HG02588 (cell line): ENCODE measurements at regions not wholly inside any gene's neighbourhood (a gene's known extent, or its start where the extent isn't known, plus 50 kb on each side); places are given as distances from the start of the nearest gene placed in this dataset.
"Not testable (repeated sequence)": the region's sequence is repeated elsewhere in the genome, so short reads cannot be mapped to it uniquely, and the experiment has no call there.

ENCODE experiments used
- ATAC-seq: cut with Tn5 transposase; IDR thresholded peaks from one replicate; pipeline ENCODE4 v1.9.1; 2021; ENCODE audit warnings: mild to moderate bottlenecking, moderate library complexity; ENCODE audit not compliant: unreplicated experiment

DNA sequence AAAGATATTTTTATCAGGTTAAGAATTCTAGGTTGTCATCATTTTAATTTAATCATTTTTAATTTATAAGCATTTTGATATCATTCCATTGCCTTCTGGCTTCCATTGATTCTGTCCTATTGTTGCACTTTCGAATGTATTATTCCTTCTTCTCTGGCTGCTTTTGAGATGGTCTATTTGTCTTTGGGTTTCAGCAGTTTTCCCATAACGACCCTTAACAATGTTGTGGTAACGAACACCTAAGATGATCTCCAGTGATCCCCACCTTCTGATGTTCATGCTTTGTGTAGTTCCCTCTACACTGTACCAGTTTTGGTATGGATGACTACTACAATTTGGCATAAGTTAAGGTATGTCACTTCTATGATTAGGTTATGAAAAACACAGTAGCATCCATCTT, 59.9 kb downstream of the MINAR1 start:
- ATAC-seq: no peak

DNA sequence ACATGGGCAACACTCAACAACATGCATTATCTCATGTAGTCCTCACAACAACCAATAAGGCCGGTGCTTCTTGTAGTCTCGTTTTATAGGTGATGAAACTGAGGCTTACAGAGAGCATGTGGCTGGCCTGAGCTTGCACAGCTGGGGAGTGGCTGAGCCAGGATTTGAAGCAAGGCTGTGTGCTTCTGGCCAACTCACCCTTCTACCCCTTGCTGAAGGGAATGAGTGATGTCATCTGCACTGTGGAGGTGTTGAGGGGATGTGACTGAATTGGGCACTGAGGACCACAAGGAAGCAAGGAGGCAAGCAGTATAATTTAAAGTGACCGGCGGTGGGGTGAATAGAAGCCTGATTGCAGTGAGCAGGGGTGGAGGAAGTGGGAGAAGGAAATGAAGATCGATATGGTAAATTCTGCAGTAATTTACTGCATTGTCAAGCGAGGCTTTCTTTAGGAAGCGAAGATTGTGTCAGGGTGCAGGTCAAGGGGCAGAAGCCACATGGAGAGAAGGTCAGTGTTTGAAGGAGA, 62.3 kb downstream of the MINAR1 start:
- ATAC-seq: no peak

DNA sequence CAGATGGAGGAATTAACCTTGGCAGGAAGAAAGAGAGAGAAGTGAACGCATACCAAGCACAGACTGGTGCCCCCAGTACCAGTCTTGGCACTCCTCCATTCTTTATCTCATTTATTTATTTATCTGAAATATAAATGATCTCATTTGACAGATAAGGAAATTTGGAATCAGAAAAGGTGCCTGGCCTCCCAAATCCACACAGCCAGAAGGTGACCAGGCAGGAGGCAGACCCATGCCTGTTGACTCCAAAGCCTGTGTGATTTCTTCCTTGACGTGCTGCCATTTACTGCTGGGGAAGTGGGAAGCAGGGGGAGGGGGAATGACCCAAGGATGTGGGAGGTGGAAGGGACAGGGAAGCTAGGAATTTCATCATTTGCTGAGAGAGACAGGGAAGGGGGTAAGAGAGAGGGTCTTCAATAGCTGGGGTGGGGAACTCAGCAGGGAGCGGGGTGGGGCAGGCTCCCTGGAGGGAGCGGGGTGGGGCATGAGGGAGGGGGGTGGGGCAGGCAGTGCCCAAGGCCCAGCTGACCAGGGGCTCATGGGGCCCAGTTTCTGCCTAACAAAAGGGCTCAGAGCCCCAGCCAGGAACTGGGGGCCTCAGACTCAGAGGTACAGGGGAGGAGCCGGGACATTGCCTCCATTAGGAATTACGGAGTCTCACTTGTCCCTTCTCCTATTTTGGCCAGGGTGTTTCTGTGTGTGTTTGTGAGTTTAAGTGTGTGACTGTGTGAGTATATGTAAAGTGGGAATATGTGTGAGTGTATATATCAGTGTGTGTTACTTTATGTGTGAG, 63.0 kb downstream of the MINAR1 start:
- ATAC-seq: no peak

DNA sequence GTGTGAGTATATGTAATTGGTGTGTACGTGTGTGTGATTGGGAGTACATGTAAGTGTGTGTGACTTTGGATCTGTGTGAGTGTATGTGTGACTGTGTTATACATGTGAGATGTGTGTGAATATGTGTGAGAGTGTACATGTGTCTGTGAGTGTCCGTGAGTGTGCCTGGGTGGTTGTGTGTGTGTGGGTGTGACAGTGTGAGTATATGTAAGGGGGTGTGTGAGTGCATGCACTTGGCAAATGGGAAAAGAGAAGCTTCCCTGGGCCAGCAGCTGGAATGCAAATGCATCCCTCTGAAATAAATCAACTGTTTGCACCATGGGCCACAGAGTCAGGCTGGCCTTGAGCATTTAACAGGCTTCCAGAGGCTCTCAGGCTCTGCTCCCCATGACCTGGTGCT, 63.6 kb downstream of the MINAR1 start:
- no peak for ATAC-seq

DNA sequence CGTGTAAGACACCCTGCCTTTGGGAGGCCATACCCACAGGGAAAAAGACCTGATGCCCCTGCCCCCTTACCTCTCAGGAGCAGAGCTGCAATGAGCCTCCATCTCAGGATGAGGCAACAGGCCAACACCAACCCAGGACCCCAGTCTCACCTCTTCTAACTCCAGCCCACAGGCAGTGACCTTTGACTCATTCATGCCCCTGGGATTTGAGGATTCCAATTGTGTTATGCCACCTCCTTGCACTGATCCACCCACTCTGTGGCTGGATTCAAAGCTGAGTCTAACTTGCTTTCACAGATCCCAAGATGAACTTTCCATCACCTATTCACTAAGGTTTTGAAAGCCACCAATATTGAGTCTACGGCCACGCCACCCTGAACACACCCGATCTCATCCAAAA, 64.7 kb downstream of the MINAR1 start:
- no peak for ATAC-seq

DNA sequence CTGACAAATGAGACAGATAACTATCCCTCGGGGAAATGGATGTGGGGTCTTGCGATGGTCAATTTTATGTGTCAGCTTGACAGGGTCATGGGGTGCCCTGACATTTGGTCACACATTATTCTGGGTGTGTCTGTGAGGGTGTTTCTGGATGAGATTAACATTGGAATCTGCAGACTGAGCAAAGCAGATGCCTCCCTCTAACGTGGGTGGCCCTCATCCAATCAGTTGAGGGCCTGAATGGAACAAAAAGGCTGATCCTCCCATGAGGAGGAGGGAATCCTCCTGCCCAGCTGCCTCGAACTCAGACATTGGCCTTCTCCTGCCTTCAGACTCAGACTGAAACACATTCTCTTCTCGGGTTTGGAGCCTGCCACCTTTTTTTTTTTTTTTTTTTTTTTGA, 69.0 kb downstream of the MINAR1 start:
- ATAC-seq: no peak

DNA sequence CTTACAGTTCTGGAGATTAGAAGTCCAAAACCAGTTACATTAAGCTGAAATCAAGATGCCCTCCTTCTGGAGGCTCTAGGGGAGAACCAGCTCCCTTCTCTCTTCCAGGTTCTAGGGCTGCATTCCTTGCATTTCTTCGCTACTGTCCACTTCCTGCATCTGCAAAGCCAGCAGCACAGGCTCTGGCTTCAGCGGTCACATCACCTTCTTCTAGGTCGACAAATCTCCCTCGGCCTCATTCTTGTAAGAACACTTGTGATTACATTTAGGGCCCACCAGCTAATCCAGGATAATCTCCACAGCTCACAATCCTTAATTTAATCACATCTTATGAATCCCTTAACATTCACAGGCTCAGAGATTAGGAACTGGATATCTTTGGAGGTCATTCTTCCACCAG, 73.8 kb downstream of the MINAR1 start:
- no peak for ATAC-seq

DNA sequence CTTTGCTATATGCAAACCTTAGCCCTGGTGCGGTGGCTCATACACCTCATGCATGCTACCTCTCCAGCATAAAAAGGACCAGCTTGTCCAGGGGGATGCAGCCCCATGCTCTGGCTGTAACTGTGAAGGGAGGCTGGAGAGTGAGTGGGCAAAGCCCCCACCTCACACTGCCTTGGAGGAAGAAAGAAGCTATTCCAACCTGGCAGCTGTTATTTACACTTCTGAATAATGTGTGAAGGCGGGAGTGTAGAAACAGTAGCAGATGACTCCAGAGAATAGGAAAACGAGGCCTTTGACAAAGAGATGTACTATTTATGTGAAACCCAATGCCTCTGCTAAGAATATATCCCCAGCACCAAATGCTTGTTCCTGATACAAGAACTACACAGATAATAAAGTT, 80.7 kb downstream of the MINAR1 start:
- not testable (repeated sequence) for ATAC-seq

DNA sequence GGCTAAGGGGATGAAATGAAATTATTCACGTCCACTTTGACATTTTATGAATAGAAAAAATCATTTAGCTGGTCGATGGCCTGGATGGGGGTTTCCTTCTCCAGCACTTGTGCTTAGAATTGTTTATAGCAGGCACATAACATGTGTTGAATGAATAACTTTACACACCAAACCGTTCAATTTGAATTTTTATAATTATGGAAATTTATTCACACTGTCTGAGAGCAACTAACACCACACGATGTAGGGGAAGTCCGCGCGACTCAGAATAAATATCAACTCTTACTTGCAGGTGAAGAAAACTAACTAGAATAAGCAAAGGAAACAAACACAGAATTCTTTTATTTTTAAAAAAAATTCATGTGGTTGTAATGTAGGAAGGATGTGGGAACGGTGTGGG, 81.3 kb downstream of the MINAR1 start:
- no peak for ATAC-seq

DNA sequence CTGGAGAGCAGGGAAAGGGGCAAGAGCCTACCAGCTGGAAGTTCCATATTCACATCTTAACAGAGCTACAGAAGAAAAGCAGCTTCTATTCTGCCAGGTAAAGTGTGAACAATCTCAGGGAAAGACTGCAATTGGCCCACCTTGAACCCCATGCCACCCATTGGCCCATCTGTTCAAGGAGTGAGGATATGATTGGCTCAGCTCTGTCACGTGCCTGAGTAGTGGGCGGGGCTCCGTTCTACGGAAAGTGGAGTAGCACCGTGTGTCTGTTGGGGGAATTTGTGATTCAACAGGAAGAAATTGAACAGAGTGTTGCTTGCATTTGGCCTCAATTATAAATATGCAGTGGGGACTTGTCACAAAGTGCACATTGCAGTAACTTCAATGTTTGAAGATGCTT, 81.8 kb downstream of the MINAR1 start:
- ATAC-seq: no peak

DNA sequence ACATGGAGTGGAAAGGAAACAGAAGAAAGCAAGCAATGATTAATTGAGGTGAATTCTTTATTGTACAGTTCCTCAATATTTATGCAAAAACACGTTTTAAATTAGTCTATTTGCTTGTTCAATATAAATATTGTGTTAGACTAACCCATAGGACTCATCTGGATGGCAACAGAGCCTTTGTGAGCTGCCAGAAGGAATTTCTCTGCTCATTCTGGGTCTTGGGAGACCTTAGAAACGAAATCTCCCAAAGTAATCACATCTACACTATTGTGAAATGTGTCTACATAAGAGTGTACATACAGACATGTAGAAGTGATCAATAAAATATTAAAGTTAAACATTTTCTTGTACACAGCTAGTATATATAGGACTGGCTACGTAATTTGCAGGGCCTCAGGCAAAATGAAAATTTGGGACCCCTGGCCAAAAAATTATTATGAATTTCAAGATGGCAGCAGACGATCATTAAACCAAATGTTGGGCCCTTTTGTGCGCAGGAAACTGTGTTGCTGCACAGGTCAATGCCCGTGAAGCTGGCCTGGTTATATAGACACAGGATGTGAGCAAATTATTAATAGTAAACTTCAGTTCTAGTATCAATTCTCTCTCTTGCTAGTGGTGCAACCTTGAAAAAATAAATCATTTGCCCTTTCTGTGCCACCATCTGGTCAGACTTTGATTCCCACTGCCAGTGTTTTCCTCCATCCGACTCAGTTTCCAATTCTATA, 83.3 kb downstream of the MINAR1 start:
- ATAC-seq: no peak

DNA sequence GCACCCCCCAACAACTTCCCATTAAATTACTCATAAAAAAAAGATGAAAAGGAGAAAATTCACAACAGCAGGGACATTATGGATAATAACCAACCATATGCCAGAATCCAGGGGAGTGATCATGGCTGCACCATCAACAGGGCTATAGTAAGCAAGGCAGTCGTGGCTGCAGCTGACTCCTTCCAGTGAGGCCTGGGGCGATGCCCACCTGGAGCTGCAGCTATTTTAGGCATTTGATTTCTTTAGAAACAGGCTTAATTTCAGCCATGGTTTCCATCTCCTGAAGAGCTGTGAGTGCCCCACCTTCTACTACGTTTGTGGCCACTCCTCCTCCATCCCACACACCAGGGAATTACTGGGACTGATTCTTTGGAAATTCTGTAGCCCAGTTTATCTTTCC, 84.0 kb downstream of the MINAR1 start:
- no peak for ATAC-seq

DNA sequence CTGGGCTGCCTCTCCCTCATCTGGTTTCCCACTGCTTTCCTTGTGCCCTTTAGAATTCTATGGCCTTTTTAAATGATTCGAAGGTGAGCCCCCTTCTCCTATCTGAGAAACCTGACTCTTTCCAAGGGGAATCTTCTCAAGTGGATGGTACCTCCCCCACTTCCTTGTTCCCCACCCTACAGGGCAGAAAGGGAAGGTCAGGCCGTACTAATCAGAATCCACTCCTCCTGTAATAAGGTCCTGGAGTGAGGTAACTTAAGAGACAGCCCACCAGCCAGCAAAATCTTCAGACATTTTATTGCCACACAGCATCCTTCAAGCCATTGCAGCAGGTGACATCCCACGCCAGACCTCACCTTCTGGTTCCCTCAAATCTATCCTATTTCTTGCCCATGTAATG, 84.5 kb downstream of the MINAR1 start:
- no peak for ATAC-seq

DNA sequence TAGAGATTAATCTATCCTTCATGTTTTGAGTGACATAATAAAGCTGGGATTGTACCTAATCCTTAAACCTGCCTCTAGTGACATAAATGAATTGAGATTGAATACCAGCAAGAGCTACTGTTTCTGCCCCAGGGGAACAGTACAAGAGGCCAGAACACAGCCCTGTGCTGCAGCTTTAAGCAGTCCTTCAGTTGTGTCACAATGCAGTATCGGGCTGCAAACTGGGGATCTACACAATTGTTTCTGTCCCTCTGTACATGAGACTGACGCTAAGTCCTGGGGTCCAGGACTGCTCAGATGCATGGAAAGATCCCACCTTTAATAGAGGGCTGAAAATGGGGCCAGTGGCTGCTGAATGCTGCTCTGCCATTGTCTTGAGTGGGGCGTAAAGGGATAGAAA, 87.5 kb downstream of the MINAR1 start:
- no peak for ATAC-seq

DNA sequence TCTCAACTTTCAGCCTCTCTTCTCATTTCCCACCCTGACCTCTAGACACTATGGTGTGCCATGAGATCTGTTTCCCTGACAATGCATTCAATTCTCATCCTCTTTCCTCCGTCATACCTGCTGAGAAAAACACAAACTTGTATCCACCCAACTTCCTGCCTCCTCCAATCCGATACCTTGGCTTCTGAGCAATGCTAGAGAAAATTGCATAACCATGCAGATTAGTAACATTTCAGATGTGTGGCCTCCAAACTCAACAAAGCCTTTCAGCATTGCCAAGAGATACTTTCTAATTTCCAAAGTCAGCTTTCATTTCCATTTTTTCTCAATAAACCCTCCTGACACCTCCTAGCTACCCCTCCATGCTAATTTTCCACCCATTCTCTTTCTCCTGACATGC, 88.5 kb downstream of the MINAR1 start:
- no peak for ATAC-seq

DNA sequence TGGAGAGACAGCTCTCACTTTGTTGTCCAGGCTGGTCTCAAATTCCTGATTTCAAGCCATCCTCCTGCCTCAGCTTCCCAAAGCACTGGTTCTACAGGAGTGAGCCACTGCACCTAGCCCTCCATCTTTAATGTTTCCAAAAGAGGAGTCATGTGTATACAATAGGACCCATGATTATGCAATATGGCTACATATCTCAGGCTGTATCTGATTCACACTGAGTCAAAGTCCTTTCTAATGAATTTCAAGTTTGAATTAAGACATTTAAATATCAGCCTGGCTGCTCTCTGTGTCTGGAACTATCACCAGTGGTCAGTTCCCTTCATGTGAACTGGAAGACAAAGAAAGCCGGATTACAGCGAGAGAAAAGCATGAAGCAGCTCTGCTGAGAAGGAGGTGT, 90.5 kb downstream of the MINAR1 start:
- no peak for ATAC-seq

DNA sequence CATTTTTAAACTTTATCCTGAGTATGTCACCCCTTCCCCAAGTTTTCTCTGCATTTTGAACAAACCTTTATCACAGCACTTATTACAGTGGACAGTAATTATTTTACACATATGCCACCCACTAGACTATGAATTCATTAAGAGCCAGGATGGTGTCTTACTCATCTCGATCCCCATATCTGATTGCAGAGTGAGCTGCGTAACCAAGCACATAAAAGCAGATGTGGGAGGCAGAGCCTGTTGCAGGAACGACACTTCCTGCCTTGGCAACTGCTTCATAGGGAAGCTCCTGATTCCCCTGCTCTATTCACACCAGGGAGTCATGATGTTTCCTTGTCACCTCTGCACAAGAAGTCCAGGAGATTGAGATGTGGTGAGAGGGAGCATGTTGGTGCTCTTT, 91.1 kb downstream of the MINAR1 start:
- no peak for ATAC-seq

DNA sequence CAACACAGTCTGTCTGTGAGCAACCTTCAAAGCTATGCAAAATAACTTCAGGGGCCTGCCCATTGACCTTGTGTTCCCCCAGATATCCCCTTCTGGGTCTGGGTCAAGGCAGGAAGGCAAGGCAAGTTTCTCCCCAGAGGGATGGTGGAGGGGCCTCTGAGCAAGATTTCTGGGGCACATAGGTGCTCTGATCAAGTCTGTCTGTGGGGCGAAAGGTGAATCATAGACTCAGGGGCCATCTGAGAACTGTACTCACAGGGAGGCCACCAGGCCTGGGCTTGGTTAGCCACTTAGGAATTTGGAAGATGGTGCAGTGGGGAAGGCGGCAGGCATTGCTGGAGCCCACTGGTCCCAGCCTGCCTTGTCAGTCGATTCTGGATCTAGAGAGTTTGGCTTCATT, 92.4 kb downstream of the MINAR1 start:
- ATAC-seq: no peak

DNA sequence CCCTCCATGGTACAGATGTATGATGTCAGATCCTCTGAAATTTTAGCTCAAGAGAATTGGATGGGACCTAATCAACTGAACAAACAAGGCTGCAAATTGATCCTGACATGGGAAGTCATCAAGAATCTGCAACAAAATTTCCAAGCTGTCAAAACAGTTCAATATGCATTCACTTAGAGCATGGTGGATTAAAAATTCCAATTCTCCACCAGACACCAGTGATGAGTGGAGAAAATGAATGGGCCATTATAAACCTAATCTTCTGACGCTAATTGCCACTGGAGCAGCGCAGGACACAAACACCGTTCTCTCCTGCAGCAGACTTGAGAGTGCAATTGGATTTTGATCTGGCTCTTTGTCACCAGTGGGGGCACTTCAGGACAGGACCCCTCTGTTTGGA, 94.2 kb downstream of the MINAR1 start:
- ATAC-seq: no peak

DNA sequence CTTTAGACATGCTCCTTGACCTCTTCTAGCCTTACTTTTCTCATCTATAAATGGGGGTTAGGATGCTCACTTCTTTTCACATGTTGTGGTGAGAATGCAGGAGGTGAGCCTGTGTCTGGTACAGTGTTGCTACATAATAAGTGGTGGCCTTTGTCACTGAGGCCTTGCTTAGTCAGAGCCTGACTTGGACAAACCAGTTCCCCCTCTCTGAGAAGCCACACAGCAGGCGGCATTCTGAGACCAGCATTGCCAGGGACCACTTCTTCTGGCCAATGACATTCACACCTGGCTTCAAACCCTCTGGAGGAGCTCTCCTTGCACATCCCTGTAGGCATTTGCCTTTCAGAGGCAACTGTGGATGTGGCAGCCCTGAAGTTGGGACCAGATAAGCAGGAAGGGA, 95.7 kb downstream of the MINAR1 start:
- no peak for ATAC-seq

DNA sequence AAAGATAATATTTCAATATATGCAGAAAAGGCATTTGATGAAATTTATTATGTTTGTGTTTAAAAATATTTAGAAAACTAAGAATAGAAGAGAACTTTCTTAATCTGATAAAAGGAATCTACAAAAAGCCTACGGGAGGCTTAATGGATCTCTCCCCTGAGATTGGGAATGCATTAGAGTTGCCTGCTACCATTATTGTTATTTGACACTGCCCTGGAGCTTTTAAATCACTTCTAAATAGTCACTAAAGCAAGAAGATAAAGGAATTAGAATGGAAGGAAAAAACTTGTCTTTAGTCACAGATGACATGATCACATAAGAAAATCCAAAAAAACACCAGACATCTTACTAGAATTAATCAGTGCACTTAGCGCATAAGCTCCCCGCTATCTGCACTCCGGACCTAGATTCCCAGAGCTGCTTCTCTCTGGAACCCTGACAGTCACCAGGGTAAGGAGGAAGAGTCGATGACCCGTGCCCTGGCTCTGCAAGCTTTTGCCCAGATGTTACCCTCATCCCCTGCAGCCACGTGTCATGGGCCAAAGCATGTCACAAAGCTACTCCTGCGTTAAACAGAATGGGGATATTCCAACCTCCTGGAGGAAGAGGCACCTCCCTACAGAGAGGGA, 97.1 kb downstream of the MINAR1 start:
- no peak for ATAC-seq

DNA sequence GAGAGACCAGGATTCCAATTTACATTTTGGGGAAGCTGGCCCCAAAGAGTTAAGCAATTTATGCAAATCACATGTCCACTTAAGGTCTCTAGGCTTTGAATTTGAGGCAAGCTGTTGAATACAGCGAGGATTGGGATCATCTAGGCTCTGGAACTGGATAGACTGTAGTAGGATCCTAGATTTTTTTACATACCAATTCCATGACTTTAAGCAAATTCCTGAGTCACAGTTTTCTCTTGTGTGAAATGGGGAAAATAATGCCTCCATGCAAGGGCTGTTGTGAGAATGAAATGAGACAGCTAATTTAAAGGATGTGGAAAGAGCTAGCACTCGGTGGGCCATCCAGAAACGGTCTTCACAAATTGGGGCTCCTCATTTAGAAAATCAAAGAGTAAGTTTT, 103.4 kb downstream of the MINAR1 start:
- no peak for ATAC-seq
